GM12878 (cell line): ENCODE measurements at regions not wholly inside any gene's neighbourhood (a gene's known extent, or its start where the extent isn't known, plus 50 kb on each side); places are given as distances from the start of the nearest gene placed in this dataset.

Experiments
- CTCF ChIP-seq, 3 experiments: IDR thresholded peaks in 2 of 3; conservative IDR thresholded peaks in 1 of 3; 2 replicates each; pipeline ENCODE4 v1.5.1; 2011; ENCODE audit warnings: low read depth in 3 of 3, low read length in 3 of 3, mild to moderate bottlenecking in 3 of 3, control low read depth in 2 of 3, moderate library complexity in 2 of 3, inconsistent platforms in 1 of 3, mixed read lengths in 1 of 3; ENCODE audit not compliant: control insufficient read depth in 2 of 3, insufficient read depth in 1 of 3; ENCODE audit errors: extremely low read depth in 1 of 3
- ETV6 ChIP-seq, 2 experiments: fragments of 450-650 bp in 1 of 2; IDR thresholded peaks in 1 of 2; conservative IDR thresholded peaks in 1 of 2; 2 replicates each; pipeline ENCODE4 v1.6.1; 2014; ENCODE audit warnings: antibody characterized with exemption in 1 of 2, borderline replicate concordance in 1 of 2, low read depth in 1 of 2, mild to moderate bottlenecking in 1 of 2, moderate library complexity in 1 of 2
- EZH2 ChIP-seq: IDR thresholded peaks from 2 replicates; pipeline ENCODE4 v1.6.1; 2012; ENCODE audit warnings: low read depth, mild to moderate bottlenecking, control low read depth, inconsistent platforms, low read length, borderline replicate concordance; ENCODE audit not compliant: control insufficient read depth
- FOXM1 ChIP-seq: IDR thresholded peaks from 2 replicates; pipeline ENCODE4 v1.6.1; 2012; ENCODE audit warnings: low read depth, mild to moderate bottlenecking, inconsistent platforms, low read length, moderate library complexity
- TF ChIP-seq, protein P1 (sequence below): IDR thresholded peaks from 2 replicates; pipeline ENCODE4 v1.6.1; 2012; ENCODE audit warnings: mild to moderate bottlenecking, low read depth, low read length

DNA sequence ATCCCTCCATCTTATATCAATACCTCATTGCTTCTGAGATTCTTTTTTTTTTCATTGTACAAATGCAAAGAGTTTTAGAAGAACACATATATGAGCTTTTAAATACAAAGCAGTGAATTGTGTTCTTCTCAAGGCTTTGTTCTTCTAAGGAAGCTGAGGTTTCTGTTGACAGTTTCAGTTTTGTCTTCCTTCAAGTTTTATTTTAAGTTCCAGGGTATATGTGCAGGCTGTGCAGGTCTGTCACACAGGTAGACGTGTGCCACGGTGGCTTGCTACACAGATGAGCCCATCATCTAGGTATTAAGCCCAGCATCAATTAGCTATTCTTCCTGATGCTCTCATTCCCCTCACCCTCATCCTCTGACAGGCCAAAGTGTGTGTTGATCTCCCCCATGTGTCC lies 201.2 kb upstream of the DIPK2B start:
- TF ChIP-seq, protein P1, sequence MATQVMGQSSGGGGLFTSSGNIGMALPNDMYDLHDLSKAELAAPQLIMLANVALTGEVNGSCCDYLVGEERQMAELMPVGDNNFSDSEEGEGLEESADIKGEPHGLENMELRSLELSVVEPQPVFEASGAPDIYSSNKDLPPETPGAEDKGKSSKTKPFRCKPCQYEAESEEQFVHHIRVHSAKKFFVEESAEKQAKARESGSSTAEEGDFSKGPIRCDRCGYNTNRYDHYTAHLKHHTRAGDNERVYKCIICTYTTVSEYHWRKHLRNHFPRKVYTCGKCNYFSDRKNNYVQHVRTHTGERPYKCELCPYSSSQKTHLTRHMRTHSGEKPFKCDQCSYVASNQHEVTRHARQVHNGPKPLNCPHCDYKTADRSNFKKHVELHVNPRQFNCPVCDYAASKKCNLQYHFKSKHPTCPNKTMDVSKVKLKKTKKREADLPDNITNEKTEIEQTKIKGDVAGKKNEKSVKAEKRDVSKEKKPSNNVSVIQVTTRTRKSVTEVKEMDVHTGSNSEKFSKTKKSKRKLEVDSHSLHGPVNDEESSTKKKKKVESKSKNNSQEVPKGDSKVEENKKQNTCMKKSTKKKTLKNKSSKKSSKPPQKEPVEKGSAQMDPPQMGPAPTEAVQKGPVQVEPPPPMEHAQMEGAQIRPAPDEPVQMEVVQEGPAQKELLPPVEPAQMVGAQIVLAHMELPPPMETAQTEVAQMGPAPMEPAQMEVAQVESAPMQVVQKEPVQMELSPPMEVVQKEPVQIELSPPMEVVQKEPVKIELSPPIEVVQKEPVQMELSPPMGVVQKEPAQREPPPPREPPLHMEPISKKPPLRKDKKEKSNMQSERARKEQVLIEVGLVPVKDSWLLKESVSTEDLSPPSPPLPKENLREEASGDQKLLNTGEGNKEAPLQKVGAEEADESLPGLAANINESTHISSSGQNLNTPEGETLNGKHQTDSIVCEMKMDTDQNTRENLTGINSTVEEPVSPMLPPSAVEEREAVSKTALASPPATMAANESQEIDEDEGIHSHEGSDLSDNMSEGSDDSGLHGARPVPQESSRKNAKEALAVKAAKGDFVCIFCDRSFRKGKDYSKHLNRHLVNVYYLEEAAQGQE, result no peak
- TF ChIP-seq EZH2 (no peak), ETV6 (conservative IDR thresholded peaks at IDR 0.05 in 1 of 2, IDR thresholded peaks at IDR 0.05 in 1 of 2; ENCODE audit: borderline replicate concordance in 1 of 2, low read depth in 1 of 2) (no peak), FOXM1 (no peak), CTCF (IDR thresholded peaks at IDR 0.05 in 2 of 3, conservative IDR thresholded peaks at IDR 0.05 in 1 of 3; ENCODE audit: control insufficient read depth in 2 of 3, extremely low read depth in 1 of 3, insufficient read depth in 1 of 3, low read depth in 3 of 3, low read length in 3 of 3) (no peak)
